ENCODE measurements at regions not wholly inside any gene's neighbourhood (a gene's known extent, or its start where the extent isn't known, plus 50 kb on each side); places are given as distances from the start of the nearest gene placed in this dataset.

- Histone ChIP-seq H3K4me3 (no peak overlapping the region), H3K27ac (no peak overlapping the region), H3K36me3 (ENCODE audit: insufficient read depth in 1 of 2, low read depth in 1 of 2) (no peaks in the 10 kb centered on the region), H3K27me3 (ENCODE audit: insufficient read depth in 3 of 3, low read length in 2 of 3) (peaks cover 0 to 3% (median 0%) of the 10 kb centered on the region in 3 donors), H3K9me3 (no peaks in the 10 kb centered on the region), H3K4me1 (no peaks in the 10 kb centered on the region)
- 72 to 84% (median 80%) methylated on average over 6 of the region's 6 CpGs for WGBS, 3 donors
- no peak for TF ChIP-seq CTCF (IDR thresholded peaks at IDR 0.05)
- DNase-seq (no peak), ATAC-seq (no peak)
- intact Hi-C loops (cut with DNase I) = no loop called here
These were observed 1182.5 kb downstream of the TBC1D22A start for GRCh38 chr22:47944941-47945340.

- Histone ChIP-seq H3K27me3 (ENCODE audit: insufficient read depth in 3 of 3, low read length in 2 of 3) (peaks cover 0 to 1% (median 0%) of the 10 kb centered on the region in 3 donors), H3K4me3 (no peak overlapping the region), H3K27ac (no peak overlapping the region), H3K36me3 (ENCODE audit: insufficient read depth in 1 of 2, low read depth in 1 of 2) (no peaks in the 10 kb centered on the region), H3K4me1 (no peaks in the 10 kb centered on the region), H3K9me3 (no peaks in the 10 kb centered on the region)
- intact Hi-C loops (cut with DNase I) = no loop called here
- no peak for DNase-seq
- no peak for ATAC-seq
- no peak for TF ChIP-seq CTCF (IDR thresholded peaks at IDR 0.05)
- WGBS, 3 donors = 76 to 80% (median 80%) methylated on average over 13 of the region's 13 CpGs
These were observed 1181.6 kb downstream of the TBC1D22A start for GRCh38 chr22:47943729-47944700.

GRCh38 chr22:47940211-47940610, 1177.8 kb downstream of the TBC1D22A start:
- ATAC-seq (no peak), DNase-seq (no peak)
- Histone ChIP-seq H3K4me1 (no peaks in the 10 kb centered on the region), H3K4me3 (no peak overlapping the region), H3K27me3 (ENCODE audit: insufficient read depth in 3 of 3, low read length in 2 of 3) (peaks cover 0 to 1% (median 0%) of the 10 kb centered on the region in 3 donors), H3K36me3 (ENCODE audit: insufficient read depth in 1 of 2, low read depth in 1 of 2) (no peaks in the 10 kb centered on the region), H3K27ac (no peak overlapping the region), H3K9me3 (peaks cover 3% of the 10 kb centered on the region)
- 91 to 95% (median 95%) methylated on average over 6 of the region's 6 CpGs for WGBS, 3 donors
- TF ChIP-seq CTCF (IDR thresholded peaks at IDR 0.05) = no peak
- intact Hi-C loops (cut with DNase I) = no loop called here

DNA sequence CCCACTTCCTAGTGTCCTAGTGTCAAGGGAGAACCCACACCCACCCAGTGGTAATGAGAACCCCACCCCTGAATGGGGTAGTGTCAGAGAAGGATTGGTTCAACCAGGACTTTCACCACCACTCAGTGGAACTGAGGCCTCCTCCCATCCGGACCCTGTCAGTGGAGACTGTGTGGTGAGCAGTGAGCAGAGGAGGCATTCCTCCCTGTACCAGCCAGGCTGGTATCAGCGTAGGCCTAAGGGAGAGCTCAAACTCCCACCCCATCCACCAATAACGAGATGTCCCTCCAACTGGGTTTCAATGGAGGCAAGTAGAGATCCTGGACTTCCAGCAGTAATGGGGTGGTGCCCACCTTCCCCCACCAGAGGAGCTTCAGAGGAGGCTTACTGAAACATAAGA, 1171.4 kb downstream of the TBC1D22A start:
- no peak overlapping the region for H3K27ac ChIP-seq
- 89 to 92% (median 90%) methylated on average over 3 of the region's 3 CpGs for WGBS, 3 donors
- no peaks in the 10 kb centered on the region for H3K27me3 ChIP-seq (ENCODE audit: insufficient read depth in 3 of 3, low read length in 2 of 3)
- intact Hi-C loops (cut with DNase I) = no loop called here
- H3K9me3 ChIP-seq = peaks cover 5% of the 10 kb centered on the region
- no peaks in the 10 kb centered on the region for H3K36me3 ChIP-seq (ENCODE audit: insufficient read depth in 1 of 2, low read depth in 1 of 2)
- no peak overlapping the region for H3K4me3 ChIP-seq
- ATAC-seq (no peak), DNase-seq (no peak)
- no peak for TF ChIP-seq CTCF (IDR thresholded peaks at IDR 0.05)
- no peaks in the 10 kb centered on the region for H3K4me1 ChIP-seq

Data from psoas muscle (tissue), 7 donors.